Activated gamma-delta T cell treated with anti-CD3 and anti-CD28 coated beads, Interleukin-2, amount 50 U/mL, for 16 hours (primary cell): ENCODE measurements at regions not wholly inside any gene's neighbourhood (a gene's known extent, or its start where the extent isn't known, plus 50 kb on each side); places are given as distances from the start of the nearest gene placed in this dataset.
A peak's percentile ranks its signal among the peaks of the same experiment; 100 is the strongest.
"Not testable (repeated sequence)": the region's sequence is repeated elsewhere in the genome, so short reads cannot be mapped to it uniquely, and the experiment has no call there.

Source experiments
- DNase-seq: peaks from one replicate; pipeline ENCODE4 v3.0.0-alpha.2; 2020; ENCODE audit warnings: low read depth

DNA sequence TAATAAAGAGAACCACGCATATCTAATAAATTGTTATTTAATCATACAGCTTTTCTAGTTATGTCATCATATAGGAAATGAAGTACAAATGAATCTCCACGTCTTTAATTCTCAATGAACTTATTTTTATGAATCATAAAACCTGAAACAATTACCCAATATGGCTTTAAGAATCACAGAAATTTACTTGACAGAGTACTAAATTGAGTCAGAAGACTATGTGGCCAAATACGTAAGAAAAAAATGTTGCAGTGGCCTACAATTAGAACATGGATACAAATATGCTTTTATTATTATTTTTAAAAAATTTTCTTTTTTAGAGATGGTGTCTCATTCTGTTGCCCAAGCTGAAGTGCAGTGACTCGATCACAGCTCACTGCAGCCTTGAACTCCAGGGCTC lies 584.7 kb upstream of the SLC35B3 start:
- DNase-seq = no peak

DNA sequence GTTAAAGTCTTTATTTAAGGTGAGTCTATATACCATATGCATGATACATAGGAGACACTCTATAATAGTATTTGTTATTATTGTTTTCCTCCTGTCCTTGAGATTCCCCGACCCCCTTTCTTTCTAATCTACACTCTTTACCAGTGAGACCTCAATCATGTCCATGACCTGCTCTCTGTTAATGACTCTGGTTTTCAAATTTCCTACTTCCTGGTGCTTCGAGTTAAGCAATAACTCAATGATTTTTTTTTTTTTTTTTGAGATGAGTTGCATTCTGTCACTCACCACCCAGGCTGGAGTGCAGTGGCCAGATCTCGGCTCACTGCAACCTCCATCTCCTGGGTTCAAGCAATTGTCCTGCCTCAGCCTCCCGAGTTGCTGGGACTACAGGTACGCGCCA lies 574.6 kb upstream of the SLC35B3 start:
- DNase-seq = no peak

DNA sequence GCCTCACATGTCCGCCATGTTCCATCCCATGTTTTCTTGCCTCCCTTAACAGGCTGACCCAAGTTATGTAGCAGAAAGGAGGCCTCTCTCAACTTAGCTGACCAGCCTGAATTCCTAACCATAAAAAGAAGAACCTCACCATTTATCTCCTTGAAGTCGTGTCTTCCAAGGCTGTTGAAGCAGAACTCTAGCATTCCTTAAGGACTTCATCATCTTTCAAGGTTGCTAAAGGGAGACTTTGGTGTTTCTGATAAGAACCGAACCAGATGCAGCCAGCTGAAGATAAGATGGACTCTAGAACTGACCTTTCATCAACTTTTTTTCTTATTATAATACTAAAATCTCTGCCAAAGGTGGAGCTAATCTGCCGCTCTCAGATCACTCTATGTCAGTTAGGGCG lies 571.7 kb upstream of the SLC35B3 start:
- no peak for DNase-seq

DNA sequence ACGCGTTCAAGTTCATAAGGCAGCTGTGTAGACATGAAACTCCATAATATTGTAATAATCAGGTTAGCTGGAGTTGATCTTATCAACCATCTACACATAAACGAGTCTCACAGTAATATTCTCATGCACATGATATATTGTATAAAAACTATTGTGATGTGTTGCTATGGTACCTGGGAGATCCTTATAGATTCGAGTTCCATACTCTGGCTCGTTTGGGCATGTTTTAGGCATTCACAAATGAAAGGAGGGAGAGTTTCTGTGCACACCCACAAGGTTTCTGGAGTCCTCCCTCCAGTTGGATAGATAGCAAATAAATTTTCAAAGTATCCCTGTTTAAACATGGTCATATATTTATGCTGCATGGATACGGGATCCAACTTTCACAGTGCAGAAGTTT lies 567.5 kb upstream of the SLC35B3 start:
- DNase-seq = no peak

DNA sequence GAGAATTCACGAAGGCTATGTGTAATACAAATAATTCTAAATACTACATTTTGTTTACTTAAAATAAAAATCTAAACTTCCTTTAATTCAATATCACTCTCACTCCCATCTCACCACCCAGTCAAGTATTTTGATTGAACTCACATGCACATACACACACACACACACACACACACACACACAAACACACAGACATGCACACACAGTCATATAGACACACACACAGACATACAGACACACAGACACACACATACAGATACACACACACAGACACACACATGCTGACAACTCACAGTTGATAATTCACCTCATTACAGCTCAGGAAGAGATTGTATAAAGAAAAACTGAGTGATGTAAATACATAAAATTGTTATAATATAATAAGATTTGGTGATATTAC lies 559.8 kb upstream of the SLC35B3 start:
- DNase-seq = no peak

DNA sequence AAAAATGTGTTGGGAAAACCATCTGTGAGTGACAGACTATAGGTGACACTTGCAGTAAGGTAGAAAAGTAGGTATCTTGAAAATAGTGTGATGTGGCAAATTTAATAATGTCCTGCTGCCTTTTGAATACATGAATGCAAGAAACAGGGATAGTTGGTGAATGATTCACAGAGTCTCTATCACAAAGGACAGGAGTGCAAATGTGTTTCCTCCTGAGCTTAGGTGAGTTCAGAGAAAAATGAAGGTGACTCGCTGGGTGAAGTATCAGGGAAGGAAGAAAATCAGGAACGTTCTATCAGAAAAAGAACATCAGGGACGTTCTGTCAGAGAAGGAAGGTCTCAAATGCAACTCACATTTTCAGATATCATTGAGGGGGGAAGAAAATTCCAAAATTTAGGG lies 557.8 kb upstream of the SLC35B3 start:
- DNase-seq = no peak

DNA sequence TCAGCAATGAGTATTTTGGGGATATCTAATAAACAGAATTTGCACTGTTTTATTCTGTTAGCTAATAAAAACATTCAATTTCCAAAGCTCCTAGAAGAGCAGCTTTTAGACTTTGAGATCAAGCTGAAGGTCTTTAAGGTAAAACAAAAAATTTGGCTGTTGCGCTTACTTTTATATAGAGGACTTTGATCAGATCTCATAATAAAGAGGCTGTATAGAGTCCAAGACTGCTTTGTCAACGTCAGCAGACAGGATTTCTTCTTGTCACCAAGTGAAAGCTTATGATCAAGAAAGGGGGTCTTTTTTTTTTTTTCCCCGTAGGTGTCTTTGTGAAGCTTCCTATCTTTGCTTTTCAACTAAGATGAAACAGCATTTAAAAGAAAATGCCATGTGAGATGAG lies 556.5 kb upstream of the SLC35B3 start:
- no peak for DNase-seq

DNA sequence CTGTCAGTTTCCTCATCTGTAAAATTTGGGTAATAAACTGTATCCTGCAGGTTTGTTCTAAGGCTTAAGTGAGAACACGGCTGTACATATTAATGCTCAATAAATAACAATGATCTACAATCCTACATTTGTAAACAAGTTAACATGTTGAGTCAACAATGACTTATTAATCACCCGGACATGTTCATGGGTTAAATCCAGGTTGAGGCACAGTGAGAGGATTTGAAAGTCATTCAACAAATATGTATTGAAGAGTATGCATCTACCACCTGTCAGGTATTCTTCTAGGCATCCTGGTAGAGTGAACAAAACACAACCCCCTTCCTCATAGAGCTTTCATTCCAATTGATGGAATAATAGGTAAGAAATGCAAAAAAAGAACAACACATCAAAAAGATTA lies 554.7 kb upstream of the SLC35B3 start:
- DNase-seq = no peak

DNA sequence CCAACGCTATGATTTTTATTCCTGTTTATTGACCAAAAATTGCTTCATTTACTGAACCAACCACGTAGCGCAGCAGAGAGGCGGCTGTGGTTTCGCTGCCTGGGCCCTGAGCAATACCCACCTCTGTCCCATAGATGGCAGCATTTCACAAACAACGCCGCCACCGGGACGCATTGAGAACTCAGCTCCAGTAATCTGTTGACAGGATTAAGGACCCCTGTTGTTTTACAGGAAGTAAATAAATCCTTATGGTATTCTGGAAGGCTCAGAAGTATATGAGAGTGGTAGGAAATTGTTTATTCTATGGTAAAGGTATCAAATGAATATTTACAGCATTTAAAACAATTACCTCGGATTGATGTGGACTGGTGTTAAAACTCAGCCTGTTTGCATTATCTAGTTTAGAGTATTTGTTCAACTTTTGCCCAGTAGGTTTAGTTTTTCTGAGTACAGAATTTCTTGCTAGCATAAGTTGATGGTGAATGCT lies 547.9 kb upstream of the SLC35B3 start:
- peak; percentile 14 for DNase-seq

DNA sequence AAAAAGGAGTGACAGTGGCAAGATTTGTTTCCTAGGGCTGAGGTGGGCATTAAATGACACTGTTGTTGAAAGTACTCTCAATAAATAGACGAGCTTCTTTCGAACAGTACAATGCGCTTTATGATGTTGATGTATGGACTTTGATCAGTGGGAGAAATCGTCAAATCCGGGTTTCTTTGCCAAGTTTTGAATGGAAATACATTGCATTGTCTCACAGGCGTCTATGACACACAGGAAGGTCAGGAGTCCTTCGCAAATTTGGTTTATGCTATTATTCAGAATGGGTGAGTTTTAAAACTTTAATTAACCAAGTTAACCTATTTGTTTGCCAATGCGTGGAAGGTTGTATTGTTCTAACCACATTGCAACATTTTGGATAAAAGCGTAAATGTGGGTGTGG lies 547.3 kb upstream of the SLC35B3 start:
- no peak for DNase-seq

DNA sequence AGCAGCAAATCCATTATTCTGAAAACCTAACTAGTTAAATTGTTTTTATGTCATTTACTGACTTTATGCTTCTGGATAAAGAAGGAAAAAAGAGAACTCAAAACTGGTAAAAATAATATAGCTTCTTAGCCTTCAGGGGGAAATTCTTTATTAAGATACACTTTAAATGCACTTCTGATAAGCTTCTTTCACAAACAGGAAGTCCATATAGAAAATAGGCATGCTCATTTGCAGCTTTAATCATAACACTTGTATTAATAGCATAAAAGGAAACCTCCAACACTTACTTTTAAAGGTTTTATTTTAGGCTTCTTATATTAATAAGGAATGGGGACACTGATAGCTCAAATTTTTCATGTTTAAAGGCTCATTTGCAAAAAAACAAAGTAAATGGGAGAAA lies 538.0 kb upstream of the SLC35B3 start:
- no peak for DNase-seq

DNA sequence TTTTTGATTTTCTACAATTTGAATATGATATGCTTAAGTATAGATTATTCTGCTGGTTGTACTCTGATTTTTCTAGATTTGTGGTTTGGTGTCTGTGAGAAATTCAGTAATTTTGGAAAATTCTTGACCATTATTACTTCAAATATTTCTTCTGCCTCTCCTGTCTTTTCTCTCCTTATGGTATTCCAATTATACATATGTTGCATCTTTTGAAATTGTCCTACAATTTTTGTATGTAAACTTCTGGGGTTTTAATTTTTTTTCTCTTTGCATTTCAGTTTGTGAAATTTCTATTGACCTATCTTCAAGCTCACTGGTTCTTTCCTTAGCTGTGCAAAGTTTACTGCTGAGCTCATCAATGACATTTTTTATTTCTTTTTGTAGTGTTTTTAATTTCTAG lies 534.4 kb upstream of the SLC35B3 start:
- DNase-seq = no peak

DNA sequence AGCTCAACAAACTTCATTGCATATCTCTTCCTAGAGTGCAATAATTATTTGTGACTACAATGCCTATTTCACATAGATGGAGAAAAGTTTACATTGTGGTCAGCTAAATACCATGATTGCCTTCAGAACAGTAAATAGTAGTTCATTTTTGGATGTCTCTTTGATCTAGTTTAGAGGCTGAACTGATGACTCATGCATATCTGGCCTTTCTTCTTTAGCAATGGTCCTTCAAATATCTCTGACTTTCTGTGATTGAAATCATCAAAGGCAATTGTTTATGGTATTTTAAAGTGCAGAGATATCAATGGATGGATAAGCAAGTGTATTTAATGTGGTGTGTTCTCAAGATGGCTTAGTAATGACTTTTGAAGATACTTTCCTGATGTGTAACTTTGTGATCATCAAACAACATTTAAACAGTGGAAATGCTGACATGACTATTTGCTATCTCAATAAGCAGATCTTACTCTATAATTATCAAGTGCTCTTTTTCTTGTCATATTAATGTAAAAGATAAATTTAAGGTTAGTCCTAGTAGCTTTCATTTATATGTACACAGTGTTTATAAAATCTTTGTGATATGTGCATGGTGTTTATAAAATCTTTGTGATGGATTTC lies 523.7 kb upstream of the SLC35B3 start:
- no peak for DNase-seq

DNA sequence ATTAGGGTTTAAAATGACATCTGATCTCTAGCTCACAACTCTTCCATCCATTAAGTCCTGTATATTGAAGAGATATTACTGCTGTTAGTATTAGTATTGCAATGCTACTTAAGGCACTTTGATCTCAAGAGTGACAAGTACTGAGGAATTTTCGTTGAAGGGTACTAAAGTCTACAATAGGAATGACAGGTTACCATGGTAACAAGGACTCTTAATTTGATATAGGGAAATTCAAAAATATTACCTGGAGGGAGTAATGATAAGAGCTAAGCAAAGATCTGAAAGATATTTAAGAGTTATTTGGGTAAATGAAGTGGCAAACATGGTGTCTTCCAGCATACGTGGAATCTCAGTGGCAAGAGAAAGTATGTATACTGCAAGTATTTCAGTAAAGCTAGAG lies 518.0 kb upstream of the SLC35B3 start:
- no peak for DNase-seq

DNA sequence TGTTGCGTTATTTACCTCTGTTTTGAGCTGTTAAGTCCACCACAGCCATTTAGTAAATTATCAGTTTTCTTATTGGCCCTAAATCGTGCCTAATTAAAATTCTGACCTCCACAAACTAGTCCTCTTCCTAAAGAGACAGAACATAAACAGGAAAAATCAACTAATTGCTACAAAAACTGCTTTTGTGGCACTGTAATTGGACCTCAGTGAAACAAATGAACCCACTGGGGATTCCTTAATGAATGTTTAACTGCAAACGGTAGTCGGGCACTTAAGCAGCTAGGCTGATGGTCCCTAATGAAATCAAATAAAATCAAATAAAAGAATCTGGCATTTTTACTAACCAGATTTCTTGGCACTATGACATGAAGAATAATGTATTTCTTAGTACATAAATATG lies 513.4 kb upstream of the SLC35B3 start:
- no peak for DNase-seq

DNA sequence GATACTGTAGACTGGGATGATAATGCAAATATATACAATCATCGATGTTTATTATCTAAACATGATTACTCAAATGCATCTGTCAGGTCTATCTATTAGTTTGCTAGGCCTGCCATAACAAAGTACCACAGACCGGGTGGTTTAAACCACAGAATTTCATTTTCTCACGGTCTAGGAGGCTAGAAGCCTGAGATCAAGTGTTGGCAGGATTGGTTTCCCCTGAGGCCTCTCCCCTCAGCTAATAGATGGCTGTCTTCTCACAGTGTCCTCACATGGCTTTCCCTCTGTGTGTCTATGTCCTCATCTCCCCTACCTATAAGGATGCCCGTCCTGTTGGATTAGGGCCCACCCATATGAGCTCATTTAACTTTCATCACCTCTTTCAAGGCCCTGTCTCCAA lies 512.6 kb upstream of the SLC35B3 start:
- no peak for DNase-seq

DNA sequence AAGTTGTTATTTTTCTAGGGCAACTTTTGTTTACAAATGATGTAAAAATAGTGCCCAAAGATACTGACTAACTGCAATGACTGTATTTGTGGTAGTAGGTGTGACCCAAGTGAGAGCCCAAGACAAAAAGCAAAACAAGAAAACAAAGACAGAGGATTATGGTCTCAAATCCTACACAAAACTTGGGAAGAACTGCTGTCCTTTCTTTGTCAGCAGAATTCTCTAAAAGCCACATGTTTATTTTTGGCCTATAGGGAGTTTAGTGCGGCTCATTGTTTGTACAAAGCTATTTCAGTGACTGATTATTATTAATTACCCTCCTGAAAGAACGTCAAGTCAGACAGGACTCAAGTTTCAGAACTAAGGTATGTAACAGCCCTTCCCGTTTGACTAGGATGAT lies 509.2 kb upstream of the SLC35B3 start:
- DNase-seq = no peak

DNA sequence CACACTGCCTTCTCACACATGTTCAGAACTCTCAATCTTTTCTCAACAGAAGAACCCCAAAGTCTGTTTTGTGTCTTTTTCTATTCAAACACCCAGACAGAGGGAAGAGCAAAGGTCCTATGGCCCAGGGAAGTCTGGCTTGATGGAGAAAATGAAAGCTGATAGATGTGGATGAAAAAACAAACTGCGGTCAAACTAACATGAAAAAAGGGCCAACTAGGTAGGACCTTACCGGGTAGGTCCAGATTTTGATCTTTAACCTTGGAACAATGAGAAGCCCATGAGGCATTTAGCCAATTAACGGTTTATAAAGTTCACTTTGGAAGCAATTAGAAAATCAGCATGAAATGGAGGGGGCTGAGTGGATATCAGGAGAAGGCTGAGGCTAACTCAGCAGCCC lies 507.7 kb upstream of the SLC35B3 start:
- DNase-seq = no peak

DNA sequence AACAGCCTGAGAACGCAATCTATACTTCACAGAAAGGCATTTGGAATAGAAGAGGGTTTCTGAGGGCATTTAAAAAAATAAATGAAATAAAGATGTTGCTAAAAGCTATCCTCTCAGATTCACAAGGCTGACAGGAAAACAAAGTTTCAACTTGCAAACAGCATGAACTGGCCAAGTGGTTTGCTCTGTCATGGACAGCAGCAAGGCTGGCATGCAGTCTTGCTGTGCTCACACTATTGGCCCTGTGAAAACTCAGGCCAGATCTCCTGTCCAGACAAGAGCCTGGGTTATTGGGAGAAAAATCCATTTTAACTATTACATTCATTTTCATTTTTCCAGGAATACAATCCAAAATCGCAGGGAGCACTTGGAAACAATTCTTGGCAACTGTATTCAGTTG lies 506.2 kb upstream of the SLC35B3 start:
- no peak for DNase-seq

DNA sequence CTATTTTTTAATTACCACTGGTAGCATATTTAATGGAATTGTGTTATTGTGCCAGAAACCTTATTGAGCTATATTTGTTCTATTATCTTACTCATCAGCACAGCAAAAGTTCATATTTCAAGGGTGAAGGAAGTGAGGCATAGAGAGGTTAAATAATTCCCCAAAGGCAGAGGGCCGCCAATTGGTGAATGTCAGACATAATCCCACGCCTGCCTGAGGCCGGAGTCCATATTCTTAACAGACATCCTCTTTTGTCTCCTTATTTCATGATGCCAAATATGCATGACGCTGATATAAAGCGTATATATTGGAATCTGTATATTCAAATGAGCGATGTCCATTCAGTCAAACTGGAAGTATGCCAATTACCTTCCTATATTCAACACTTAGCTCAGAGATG lies 505.0 kb upstream of the SLC35B3 start:
- no peak for DNase-seq

DNA sequence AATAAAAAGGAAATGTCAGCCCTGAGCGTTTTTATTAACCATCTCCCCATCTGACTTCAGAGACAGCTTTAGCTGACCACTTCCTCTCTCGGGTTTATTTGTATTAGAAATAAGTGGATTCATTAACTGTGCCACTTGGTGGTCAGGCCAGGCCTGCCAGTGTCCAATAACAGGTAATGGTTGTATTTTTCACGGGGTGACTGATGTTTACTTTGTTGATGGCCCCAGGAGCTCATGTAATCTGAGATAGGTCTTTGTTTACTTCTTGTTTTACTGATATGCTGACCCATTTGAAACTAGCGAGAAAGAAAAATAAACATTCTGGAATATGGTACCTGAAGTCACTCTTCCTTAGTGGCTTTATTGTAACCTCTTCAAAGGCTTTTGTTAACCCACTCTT lies 504.3 kb upstream of the SLC35B3 start:
- no peak for DNase-seq

DNA sequence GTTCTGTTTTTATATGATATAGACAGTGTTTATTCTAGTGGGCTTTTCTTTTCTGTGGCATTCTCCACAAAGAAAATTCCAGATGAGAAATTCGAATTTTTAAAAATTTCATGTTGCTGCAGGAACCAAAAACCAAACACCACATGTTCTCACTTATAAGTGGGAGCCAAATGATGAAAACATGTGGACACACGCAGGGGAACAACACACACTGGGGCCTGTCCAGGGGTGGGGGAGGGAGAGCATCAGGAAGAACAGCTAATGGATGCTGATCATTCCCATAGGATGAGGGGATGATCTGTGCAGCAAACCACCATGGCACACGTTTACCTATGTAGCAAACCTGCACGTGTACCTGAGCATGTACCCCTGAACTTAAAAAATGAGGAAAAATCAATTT lies 499.0 kb upstream of the SLC35B3 start:
- no peak for DNase-seq

DNA sequence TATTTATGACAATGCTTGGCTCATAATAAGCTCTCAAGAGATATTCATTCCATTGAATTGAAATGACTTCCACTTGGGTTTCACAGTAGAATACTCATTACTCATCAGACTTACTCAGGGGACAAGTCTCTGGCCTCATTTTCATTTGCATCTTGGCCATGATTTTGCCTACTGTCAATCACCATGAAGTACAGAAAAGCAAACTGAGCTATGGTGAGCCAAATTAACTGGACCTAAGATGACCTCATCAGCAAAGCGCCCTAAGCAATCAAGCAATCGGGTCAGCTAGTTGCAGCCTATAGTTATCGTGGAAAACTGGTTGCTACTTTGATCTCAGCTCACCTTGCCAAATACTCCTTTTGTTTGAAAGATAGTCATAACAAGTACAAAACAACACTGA lies 494.7 kb upstream of the SLC35B3 start:
- no peak for DNase-seq

DNA sequence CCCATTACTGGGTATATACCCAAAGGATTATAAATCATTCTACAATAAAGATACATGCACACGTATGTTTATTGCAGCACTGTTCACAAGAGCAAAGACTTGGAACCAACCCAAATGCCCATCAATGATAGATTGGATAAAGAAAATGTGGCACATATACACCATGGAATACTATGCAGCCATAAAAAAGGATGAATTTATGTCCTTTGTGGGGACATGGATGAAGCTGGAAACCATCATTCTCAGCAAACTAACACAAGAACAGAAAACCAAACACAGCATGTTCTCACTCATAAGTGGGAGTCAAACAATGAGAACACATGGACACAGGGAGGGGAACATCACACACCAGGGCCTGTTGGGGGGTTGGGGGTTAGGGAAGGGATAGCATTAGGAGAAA lies 484.9 kb upstream of the SLC35B3 start:
- DNase-seq = not testable (repeated sequence)

DNA sequence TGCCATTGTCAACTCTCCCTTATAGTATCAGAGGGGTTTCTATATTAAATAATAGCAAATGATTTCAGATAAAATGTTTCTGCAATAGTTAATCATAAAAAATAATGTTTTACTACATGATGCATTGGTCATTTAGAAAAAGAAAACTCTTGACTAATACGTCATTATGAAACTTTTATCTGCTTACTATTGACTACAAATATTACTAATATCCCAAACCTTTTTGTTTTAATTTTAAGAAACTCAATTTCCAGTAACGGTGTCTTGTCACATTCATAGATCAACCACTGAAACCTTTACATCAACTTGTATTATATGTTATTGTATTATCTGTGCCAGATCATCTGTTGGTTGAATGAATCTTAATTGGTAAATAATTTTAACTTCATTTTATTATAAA lies 482.9 kb upstream of the SLC35B3 start:
- no peak for DNase-seq
